Panc1 (cell line): ENCODE measurements at regions not wholly inside any gene's neighbourhood (a gene's known extent, or its start where the extent isn't known, plus 50 kb on each side); places are given as distances from the start of the nearest gene placed in this dataset.

Experiments
- ATAC-seq: fragments of 200-7000 bp; cut with Tn5 transposase; 2 replicates; pipeline ENCODE4 v1.9.1; 2020; ENCODE audit warnings: mild to moderate bottlenecking, moderate library complexity
- BruUV-seq: library from RNA; stranded (reverse); fragments of 400-500 nt; replicated peaks from 2 replicates; lab custom pipeline; 2021; lab: Mats Ljungman, UMichigan
- CTCF ChIA-PET: fragments of 300-600 bp; sonication (Branson Sonifier 250); formaldehyde crosslinking; loops from one replicate; lab custom pipeline; 2022; ENCODE audit warnings: antibody characterized with exemption; lab: Charles Lee
- POLR2A ChIA-PET: fragments of 300-600 bp; sonication (Branson Sonifier 250); formaldehyde crosslinking; loops from one replicate; lab custom pipeline; 2022; ENCODE audit warnings: antibody characterized with exemption; lab: Charles Lee
- DNase-seq: peaks from one replicate; pipeline ENCODE4 v3.0.0-alpha.2; 2010; ENCODE audit warnings: low read depth, low spot score
- H3K27ac ChIP-seq: 2 replicates; pipeline ENCODE4 v1.5.1; 2011; ENCODE audit warnings: mild to moderate bottlenecking, low read length, inconsistent platforms
- H3K27me3 ChIP-seq: fragments of 200-500 bp; sonication (Bioruptor generic); 2 replicates; pipeline ENCODE4 v1.6.0; 2014; ENCODE audit warnings: low read length, inconsistent platforms; ENCODE audit not compliant: control insufficient read depth, insufficient read depth
- H3K36me3 ChIP-seq: fragments of 200-500 bp; sonication (Bioruptor generic); 2 replicates; pipeline ENCODE4 v1.5.1; 2014; ENCODE audit warnings: inconsistent platforms, mild to moderate bottlenecking, low read length, moderate library complexity; ENCODE audit not compliant: control insufficient read depth, insufficient read depth
- H3K4me1 ChIP-seq: 2 replicates; pipeline ENCODE4 v1.5.1; 2011; ENCODE audit warnings: inconsistent platforms, mild to moderate bottlenecking, low read length, moderate library complexity; ENCODE audit not compliant: control insufficient read depth, insufficient read depth
- H3K4me3 ChIP-seq, 2 experiments: 2 replicates each; pipeline ENCODE4 v1.5.1; 2011 to 2012; ENCODE audit warnings: low read depth in 2 of 2, low read length in 2 of 2, mild to moderate bottlenecking in 2 of 2, inconsistent platforms in 1 of 2, moderate library complexity in 1 of 2
- H3K9me3 ChIP-seq: fragments of 200-500 bp; sonication (Bioruptor generic); 2 replicates; pipeline ENCODE4 v1.5.1; 2014; ENCODE audit warnings: low read depth, mild to moderate bottlenecking, inconsistent platforms, low read length, moderate library complexity; ENCODE audit not compliant: control insufficient read depth, insufficient read depth
- CTCF ChIP-seq: fragments of 450-650 bp; IDR thresholded peaks from 2 replicates; pipeline ENCODE4 v1.5.1; 2017; ENCODE audit warnings: mild to moderate bottlenecking
- POLR2AphosphoS5 ChIP-seq: IDR thresholded peaks from 2 replicates; pipeline ENCODE4 v1.6.1; 2012; ENCODE audit warnings: mild to moderate bottlenecking, low read depth, low read length, moderate library complexity
- REST ChIP-seq, 2 experiments: IDR thresholded peaks; 2 replicates each; pipeline ENCODE4 v1.6.1; 2011 to 2012; ENCODE audit warnings: low read depth in 2 of 2, control low read depth in 1 of 2, low read length in 1 of 2, mild to moderate bottlenecking in 1 of 2, moderate library complexity in 1 of 2; ENCODE audit not compliant: insufficient read depth in 1 of 2
- SIN3A ChIP-seq: IDR thresholded peaks from 2 replicates; pipeline ENCODE4 v1.6.1; 2012; ENCODE audit warnings: low read depth, mild to moderate bottlenecking, low read length, moderate library complexity, borderline replicate concordance; ENCODE audit not compliant: insufficient read depth
- TCF7L2 ChIP-seq: IDR thresholded peaks from 2 replicates; pipeline ENCODE4 v1.6.1; 2011; ENCODE audit warnings: mild to moderate bottlenecking, low read depth, low read length, inconsistent platforms
- in situ Hi-C: cut with HindIII; loops from 2 replicates; pipeline ENCODE4 v1.10.0; 2016; ENCODE audit warnings: low sequenced_read_pairs, low pct_unique_long_range_greater_than_20kb
- intact Hi-C: fragments of 100-400 bp; cut with micrococcal nuclease; formaldehyde crosslinking; loops from one replicate; pipeline ENCODE4 v1.10.0; 2022; ENCODE audit not compliant: unreplicated experiment

GRCh38 chr5:148950471-148950863, 112.4 kb downstream of the SH3TC2 start:
- ATAC-seq (no peak), DNase-seq (no peak)
- intact Hi-C loops (no loop called here), in situ Hi-C loops (no loop called here)
- Histone ChIP-seq H3K4me3 (no peak overlapping the region), H3K4me1 (no peaks in the 10 kb centered on the region), H3K36me3 (no peaks in the 10 kb centered on the region), H3K9me3 (no peaks in the 10 kb centered on the region), H3K27ac (no peak overlapping the region), H3K27me3 (no peaks in the 10 kb centered on the region)
- ChIA-PET POLR2A (no interaction called here), CTCF (interaction anchor here (0.8 kb wide), 1 partner anchor 9 kb away, joined by 4 read pairs; no protein-coding TSS in a partner anchor)
- no TSS peak for BruUV-seq
- TF ChIP-seq POLR2AphosphoS5 (no peak), REST (IDR thresholded peaks at IDR 0.05; ENCODE audit: insufficient read depth in 1 of 2, low read depth in 2 of 2, low read length in 1 of 2) (no peak), CTCF (no peak), TCF7L2 (no peak), SIN3A (no peak)

- H3K36me3 ChIP-seq = no peaks in the 10 kb centered on the region
- H3K9me3 ChIP-seq = no peaks in the 10 kb centered on the region
- POLR2A ChIA-PET = no interaction called here
- no peak overlapping the region for H3K27ac ChIP-seq
- no peak overlapping the region for H3K4me3 ChIP-seq
- H3K27me3 ChIP-seq = no peaks in the 10 kb centered on the region
- intact Hi-C loops (no loop called here), in situ Hi-C loops (no loop called here)
- CTCF ChIA-PET = interaction anchor here (0.8 kb wide), 1 partner anchor 9 kb away, joined by 4 read pairs; no protein-coding TSS in a partner anchor
- ATAC-seq (no peak), DNase-seq (no peak)
- no peak for TF ChIP-seq POLR2AphosphoS5
- H3K4me1 ChIP-seq = no peaks in the 10 kb centered on the region
- BruUV-seq = no TSS peak
These were observed 112.0 kb downstream of the SH3TC2 start for GRCh38 chr5:148950892-148951291.

GRCh38 chr5:148951612-148952011, 111.2 kb downstream of the SH3TC2 start:
- Histone ChIP-seq H3K27me3 (no peaks in the 10 kb centered on the region), H3K36me3 (no peaks in the 10 kb centered on the region), H3K9me3 (no peaks in the 10 kb centered on the region), H3K4me1 (no peaks in the 10 kb centered on the region), H3K27ac (no peak overlapping the region), H3K4me3 (no peak overlapping the region)
- intact Hi-C loops (no loop called here), in situ Hi-C loops (no loop called here)
- TF ChIP-seq TCF7L2 (no peak), SIN3A (no peak), CTCF (no peak), REST (IDR thresholded peaks at IDR 0.05; ENCODE audit: insufficient read depth in 1 of 2, low read depth in 2 of 2, low read length in 1 of 2) (no peak), POLR2AphosphoS5 (no peak)
- ChIA-PET CTCF (no interaction called here), POLR2A (no interaction called here)
- BruUV-seq = no TSS peak
- DNase-seq (no peak), ATAC-seq (no peak)
